Activated naive CD4-positive, alpha-beta T cell treated with anti-CD3 and anti-CD28 coated beads for 36 hours (primary cell): ENCODE measurements at regions not wholly inside any gene's neighbourhood (a gene's known extent, or its start where the extent isn't known, plus 50 kb on each side); places are given as distances from the start of the nearest gene placed in this dataset.
A peak's percentile ranks its signal among the peaks of the same experiment; 100 is the strongest.
"Not testable (repeated sequence)": the region's sequence is repeated elsewhere in the genome, so short reads cannot be mapped to it uniquely, and the experiment has no call there.

ENCODE experiments used
- CTCF ChIA-PET: fragments of 350-600 bp; sonication (Branson Sonifier 250); formaldehyde crosslinking; loops from one replicate; lab custom pipeline; 2021; ENCODE audit warnings: antibody characterized with exemption; lab: Charles Lee
- DNase-seq: peaks from one replicate; pipeline ENCODE4 v3.0.0-alpha.2; 2020
- H3K27ac Mint-ChIP-seq: one replicate; pipeline ENCODE4 v1.8.0; 2021; ENCODE audit warnings: mild to moderate bottlenecking, mixed read lengths
- H3K27me3 Mint-ChIP-seq: one replicate; pipeline ENCODE4 v1.8.0; 2021; ENCODE audit warnings: low read depth, mixed read lengths
- H3K36me3 Mint-ChIP-seq: one replicate; pipeline ENCODE4 v1.8.0; 2021; ENCODE audit warnings: low read depth, mixed read lengths
- H3K4me1 Mint-ChIP-seq: one replicate; pipeline ENCODE4 v1.8.0; 2021; ENCODE audit warnings: low read depth, mixed read lengths
- H3K4me3 Mint-ChIP-seq: one replicate; pipeline ENCODE4 v1.8.0; 2021; ENCODE audit warnings: mild to moderate bottlenecking, moderate library complexity, mixed read lengths
- H3K9me3 Mint-ChIP-seq: one replicate; pipeline ENCODE4 v1.8.0; 2021; ENCODE audit warnings: mixed read lengths
- intact Hi-C: fragments of 100-400 bp; cut with micrococcal nuclease; formaldehyde crosslinking; loops from one replicate; pipeline ENCODE4 v1.15.1; 2023

DNA sequence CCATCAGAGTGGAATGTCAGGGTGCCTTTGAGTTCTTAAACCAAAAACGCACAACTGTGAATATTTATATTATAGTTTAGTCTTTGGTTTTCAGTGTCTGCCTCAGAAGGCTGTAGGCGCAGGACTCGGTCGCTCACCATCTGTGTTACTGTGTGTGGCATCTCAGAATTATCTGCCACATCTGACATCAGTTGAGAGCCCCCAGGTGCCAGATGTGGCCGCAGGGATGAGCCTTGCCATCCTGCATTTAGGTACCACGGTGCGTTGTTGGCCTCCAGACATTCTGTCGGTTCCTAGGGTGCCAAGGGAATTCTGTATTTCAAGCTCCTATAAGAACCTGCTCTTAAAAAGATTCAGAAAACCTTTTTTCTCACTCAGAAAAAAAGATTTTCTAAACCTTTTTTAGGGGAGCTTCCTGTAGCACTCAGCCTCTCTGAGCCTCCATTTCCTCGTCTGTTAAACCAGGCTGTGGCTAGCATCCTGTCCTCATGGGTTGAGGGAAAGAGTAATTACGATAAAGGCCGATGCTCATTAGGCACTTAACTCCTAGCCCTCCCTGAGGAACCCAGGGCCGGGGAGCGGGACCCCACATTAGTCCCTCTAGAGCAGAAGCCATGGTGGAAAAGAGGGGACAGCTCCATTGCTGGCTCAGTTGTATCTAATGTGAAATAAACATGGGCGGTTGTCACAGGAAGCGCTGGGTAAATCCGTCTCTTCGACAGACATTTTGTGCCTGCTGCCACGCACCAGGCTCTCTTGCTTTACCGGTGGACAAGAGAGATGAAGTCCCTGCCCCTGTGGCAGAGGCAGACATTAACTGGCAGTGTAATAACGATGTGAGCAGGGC, 70.2 kb upstream of the MORC3 start:
- Mint-ChIP-seq H3K4me3 (no peak overlapping the region), H3K9me3 (no peaks in the 10 kb centered on the region), H3K27me3 (no peaks in the 10 kb centered on the region), H3K4me1 (peaks cover 20% of the 10 kb centered on the region), H3K36me3 (peaks cover 34% of the 10 kb centered on the region), H3K27ac (no peak overlapping the region)
- intact Hi-C loops, result no loop called here
- CTCF ChIA-PET, result no interaction called here
- DNase-seq, result no peak

DNA sequence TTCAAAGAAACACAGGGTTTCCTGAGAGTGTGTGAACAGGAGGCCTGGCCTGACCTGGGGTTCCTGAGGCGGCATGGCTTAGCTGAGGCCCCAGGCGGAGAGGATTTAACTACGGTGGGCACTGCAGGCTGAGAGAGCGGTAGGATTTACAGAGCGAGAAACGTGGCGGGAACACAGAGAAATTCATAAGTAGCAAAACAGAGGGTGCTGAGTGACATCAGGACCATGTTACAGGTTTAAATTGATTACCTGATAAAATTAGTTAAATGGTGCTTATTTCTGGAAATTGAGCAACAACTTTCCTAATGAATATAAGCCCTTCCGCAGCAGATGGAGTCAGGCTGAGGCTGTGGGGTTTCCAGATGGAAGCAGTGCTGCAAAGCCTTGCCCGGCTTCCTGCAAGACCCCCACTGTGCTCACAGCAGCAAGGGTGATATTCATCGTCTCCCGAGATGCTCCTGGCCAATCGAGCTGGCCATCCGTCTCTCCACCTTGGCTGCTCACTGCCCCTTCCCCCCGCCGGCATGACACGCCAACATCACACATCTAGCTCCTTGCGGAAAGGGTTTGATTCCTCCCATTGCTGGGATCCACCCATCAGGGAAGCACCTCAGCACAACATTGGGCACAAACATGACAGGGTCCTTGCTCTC, 69.4 kb upstream of the MORC3 start:
- Mint-ChIP-seq H3K4me3 (no peak overlapping the region), H3K4me1 (peaks cover 22% of the 10 kb centered on the region), H3K27ac (no peak overlapping the region), H3K9me3 (no peaks in the 10 kb centered on the region), H3K36me3 (peaks cover 36% of the 10 kb centered on the region), H3K27me3 (no peaks in the 10 kb centered on the region)
- intact Hi-C loops, result no loop called here
- CTCF ChIA-PET, result no interaction called here
- no peak for DNase-seq

DNA sequence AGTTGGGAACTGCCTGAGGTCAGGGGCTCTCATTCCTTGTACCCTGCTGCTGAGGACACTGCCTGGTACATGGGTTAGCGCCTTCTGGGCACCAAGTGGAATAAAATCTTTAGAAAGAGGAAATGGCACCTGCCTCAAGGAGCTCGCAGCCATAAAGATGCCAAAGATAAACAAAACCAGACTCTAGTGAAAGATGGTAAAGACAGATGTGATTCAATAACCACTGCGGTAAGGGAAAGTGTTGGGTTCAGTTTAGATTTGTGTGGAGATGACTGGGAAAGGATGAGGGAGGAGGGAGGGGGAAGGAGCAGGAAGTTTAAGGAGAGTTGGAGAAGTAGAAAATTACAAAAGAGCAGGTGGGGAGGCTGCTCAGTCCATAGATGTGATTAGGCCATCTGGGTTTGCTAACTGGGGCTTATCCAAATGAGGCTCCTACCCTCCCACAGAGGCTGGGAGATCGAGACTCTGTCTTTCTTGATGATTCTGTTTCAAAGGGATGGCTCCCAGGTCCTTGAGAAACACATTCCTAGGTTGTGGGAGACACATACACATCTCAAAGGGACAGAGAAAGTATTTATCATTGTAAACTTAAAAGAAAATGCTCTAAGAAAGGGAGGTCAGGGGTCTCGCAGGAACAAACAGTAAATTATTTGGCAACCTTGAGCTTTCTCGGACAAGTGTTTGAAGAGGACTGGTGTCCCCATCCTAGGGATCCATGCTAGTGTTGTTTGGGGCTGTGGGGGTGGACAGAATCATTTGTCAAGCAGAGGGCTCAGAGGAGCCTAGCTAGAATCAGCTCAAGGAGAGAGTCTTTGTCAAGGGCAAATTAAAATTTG, 65.7 kb upstream of the MORC3 start:
- Mint-ChIP-seq H3K4me3 (no peak overlapping the region), H3K36me3 (peaks cover 35% of the 10 kb centered on the region), H3K27ac (no peak overlapping the region), H3K4me1 (peaks cover 19% of the 10 kb centered on the region), H3K27me3 (no peaks in the 10 kb centered on the region), H3K9me3 (no peaks in the 10 kb centered on the region)
- no peak for DNase-seq
- intact Hi-C loops, result no loop called here
- CTCF ChIA-PET, result interaction anchor here (0.6 kb wide), 1 partner anchor 20 kb away, joined by 5 read pairs; no protein-coding TSS in a partner anchor

DNA sequence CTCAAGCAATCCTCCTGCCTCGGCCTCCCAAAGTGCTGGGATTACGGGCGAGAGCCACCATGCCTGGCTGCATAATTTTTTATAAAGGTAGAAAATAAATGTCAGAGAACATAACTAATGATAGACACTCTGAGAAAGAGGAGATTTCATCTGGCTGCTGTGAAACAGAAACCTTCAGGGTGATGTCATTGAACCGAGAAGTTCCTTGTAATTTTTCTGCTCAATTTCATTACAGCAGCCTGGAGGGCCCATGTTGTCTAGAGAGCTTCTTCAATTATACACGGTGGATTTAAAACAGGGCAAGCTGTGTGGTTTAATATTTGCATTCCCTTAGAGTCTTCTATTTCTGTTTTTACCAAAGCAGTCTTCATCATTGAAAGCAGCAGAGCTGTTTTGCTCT, 64.3 kb upstream of the MORC3 start:
- CTCF ChIA-PET, result interaction anchor here (0.6 kb wide), 1 partner anchor 117 kb away, joined by 3 read pairs; no protein-coding TSS in a partner anchor

DNA sequence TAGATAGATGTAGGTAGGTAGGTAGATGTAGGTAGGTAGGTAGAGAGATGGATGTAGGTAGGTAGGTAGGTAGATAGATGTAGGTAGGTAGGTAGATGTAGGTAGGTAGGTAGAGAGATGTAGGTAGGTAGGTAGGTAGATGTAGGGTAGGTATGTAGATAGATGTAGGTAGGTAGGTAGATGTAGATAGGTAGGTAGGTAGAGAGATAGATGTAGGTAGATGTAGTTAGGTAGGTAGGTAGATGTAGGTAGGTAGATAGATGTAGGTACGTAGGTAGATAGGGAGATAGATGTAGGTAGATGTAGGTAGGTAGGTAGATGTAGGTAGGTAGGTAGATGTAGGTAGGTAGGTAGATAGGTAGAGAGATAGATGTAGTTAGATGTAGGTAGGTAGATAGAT, 62.3 kb upstream of the MORC3 start:
- no peak for DNase-seq
- no peak overlapping the region for H3K4me3 Mint-ChIP-seq
- no peaks in the 10 kb centered on the region for H3K27me3 Mint-ChIP-seq
- no peaks in the 10 kb centered on the region for H3K9me3 Mint-ChIP-seq
- peaks cover 26% of the 10 kb centered on the region for H3K4me1 Mint-ChIP-seq
- CTCF ChIA-PET, result no interaction called here
- intact Hi-C loops, result no loop called here
- peaks cover 26% of the 10 kb centered on the region for H3K36me3 Mint-ChIP-seq
- no peak overlapping the region for H3K27ac Mint-ChIP-seq

More for the DNA sequence above, 64.3 kb upstream of the MORC3 start:
- Mint-ChIP-seq H3K27me3 (no peaks in the 10 kb centered on the region), H3K4me1 (peaks cover 24% of the 10 kb centered on the region), H3K4me3 (no peak overlapping the region), H3K9me3 (no peaks in the 10 kb centered on the region), H3K27ac (no peak overlapping the region), H3K36me3 (peaks cover 31% of the 10 kb centered on the region)
- no peak for DNase-seq
- intact Hi-C loops, result no loop called here

DNA sequence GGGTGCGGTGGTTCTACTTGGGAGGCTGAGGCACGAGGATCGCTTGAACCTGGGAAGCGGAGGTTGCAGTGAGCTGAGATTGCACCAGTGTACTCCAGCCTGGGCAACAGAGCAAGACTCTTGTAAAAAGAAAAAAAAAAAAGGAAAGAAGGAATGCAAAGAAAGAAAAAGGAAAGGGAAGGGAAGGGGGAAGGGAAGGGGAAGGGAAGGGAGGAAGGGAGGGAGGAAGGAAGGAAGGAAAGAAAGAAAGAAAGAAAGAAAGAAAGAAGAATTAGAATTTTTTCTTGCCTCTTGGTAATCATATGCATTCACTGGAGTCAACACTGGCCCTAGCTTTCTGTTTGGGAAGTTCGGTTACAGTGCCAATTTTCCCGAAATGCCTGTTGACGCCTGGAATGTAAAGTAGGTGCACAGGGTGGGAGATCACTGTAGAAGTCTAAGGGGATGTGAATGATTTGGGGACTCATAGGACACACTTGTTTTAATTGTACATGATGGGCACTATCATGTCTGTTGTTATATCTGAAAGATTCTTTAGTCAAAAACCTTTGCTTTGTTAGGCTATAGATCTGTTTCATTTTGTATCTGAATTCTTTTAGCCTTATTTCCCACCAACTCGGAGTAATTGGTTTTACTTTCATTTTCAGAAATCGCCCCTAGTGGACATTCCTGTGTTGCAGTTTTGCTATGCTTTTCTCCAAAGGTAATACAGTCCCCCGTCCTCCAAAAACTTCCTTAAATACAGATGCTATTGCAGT, 59.8 kb upstream of the MORC3 start:
- no peaks in the 10 kb centered on the region for H3K27me3 Mint-ChIP-seq
- H3K27ac Mint-ChIP-seq, result peak overlapping the region; percentile 59
- H3K4me1 Mint-ChIP-seq, result peaks cover 16% of the 10 kb centered on the region
- H3K9me3 Mint-ChIP-seq, result no peaks in the 10 kb centered on the region
- intact Hi-C loops, result loop anchor here (2.0 kb wide), 1 partner anchor 29 kb away; no protein-coding TSS in a partner anchor
- CTCF ChIA-PET, result interaction anchor here (0.6 to 1.3 kb wide), 10 partner anchors 17 to 116 kb away, joined by 3 to 6 read pairs (median 4); no protein-coding TSS in a partner anchor
- H3K4me3 Mint-ChIP-seq, result peak overlapping the region; percentile 51
- peaks cover 10% of the 10 kb centered on the region for H3K36me3 Mint-ChIP-seq
- peak; percentile 47 for DNase-seq

DNA sequence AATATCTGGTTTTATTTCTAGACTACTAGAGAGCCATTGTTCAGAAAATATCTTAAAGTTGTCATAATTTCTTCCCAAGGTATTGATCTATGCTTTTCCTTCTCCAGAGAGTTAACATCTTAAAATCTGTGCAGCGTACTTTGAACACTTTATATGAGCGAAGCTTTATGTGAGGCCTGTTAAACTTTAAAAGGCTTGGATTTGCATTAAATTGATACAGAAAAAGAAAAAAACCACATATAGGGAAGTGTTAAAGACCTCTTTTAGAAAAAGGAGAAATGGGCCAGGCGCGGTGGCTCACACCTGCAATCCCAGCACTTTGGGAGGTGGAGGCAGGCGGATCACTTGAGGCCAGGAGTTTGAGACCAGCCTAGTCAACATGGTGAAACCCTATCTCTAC, 59.2 kb upstream of the MORC3 start:
- Mint-ChIP-seq H3K9me3 (no peaks in the 10 kb centered on the region), H3K4me3 (no peak overlapping the region), H3K36me3 (peaks cover 10% of the 10 kb centered on the region), H3K27ac (no peak overlapping the region), H3K27me3 (no peaks in the 10 kb centered on the region), H3K4me1 (peaks cover 12% of the 10 kb centered on the region)
- no peak for DNase-seq
- intact Hi-C loops, result loop anchor here (2.0 kb wide), 1 partner anchor 28 kb away; no protein-coding TSS in a partner anchor
- CTCF ChIA-PET, result interaction anchor here (0.7 to 1.2 kb wide), 3 partner anchors 18 to 116 kb away, joined by 3 to 6 read pairs (median 5); no protein-coding TSS in a partner anchor

DNA sequence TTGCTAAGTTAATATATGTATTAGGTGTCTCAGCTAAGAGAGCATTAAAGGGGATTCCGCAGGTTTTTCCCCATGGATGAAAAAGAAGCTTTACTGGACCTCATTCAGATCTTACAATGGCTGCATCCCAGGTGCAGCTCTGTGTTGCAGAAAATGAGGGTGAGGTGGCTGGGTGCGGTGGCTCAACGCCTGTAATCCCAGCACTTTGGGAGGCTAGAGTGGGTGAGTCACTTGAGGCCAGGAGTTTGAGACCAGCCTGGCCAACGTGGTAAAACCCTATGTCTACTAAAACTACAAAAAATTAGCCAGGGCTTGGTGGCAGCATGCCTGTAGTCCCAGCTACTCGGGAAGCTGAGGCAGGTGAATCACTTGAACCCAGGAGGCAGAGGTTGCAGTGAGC, 58.5 kb upstream of the MORC3 start:
- Mint-ChIP-seq H3K27ac (no peak overlapping the region), H3K27me3 (no peaks in the 10 kb centered on the region), H3K4me3 (no peak overlapping the region), H3K4me1 (peaks cover 12% of the 10 kb centered on the region), H3K36me3 (peaks cover 9% of the 10 kb centered on the region), H3K9me3 (no peaks in the 10 kb centered on the region)
- CTCF ChIA-PET, result interaction anchor here (0.6 to 1.2 kb wide), 3 partner anchors 69 to 133 kb away, joined by 4 to 5 read pairs (median 5); no protein-coding TSS in a partner anchor
- intact Hi-C loops, result loop anchor here (2.0 kb wide), 1 partner anchor 27 kb away; no protein-coding TSS in a partner anchor
- no peak for DNase-seq

DNA sequence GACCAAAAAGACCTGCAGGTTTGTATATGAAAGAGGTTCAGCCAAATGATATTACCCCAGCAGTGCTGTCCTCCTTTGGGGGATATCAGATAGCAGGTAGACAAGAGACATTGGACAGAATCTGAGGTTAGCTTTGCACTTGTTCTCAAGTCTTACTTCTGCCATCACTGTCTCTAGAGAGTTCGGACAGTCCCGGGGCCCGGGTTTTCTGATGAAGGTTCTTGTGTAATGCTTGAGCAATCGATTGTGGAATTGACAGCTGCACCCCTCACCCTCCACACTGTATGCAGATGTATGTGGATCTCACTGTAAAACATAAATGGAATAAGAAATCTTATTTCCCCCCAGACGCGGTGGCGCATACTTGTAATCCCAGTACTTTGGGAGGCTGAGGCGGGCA, 56.2 kb upstream of the MORC3 start:
- no peaks in the 10 kb centered on the region for H3K9me3 Mint-ChIP-seq
- peaks cover 11% of the 10 kb centered on the region for H3K36me3 Mint-ChIP-seq
- H3K27me3 Mint-ChIP-seq, result no peaks in the 10 kb centered on the region
- H3K4me1 Mint-ChIP-seq, result peaks cover 12% of the 10 kb centered on the region
- no peak overlapping the region for H3K4me3 Mint-ChIP-seq
- intact Hi-C loops, result no loop called here
- no peak for DNase-seq
- CTCF ChIA-PET, result interaction anchor here (0.6 to 0.8 kb wide), 2 partner anchors 91 to 360 kb away, joined by 4 read pairs; no protein-coding TSS in a partner anchor
- H3K27ac Mint-ChIP-seq, result no peak overlapping the region

DNA sequence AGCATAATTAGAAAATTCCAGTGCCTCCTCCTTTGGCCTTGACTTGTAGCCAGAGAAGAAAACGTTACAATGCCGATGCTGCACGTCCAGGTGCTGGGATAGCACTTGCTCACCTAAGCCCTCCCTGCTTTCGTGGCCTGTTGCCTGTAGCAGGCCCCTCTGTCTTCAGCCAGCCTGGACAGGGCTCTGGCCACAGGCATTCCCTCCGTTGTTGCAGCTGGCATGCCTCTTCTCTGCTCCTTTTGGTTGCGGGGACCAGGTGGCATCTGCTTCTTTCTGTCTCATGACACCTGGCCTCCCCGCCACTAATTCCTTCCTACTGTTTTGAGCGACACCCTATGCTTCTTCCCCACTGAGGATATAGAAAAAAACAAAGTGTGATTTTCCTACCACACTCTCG, 54.6 kb upstream of the MORC3 start:
- H3K36me3 Mint-ChIP-seq, result peaks cover 11% of the 10 kb centered on the region
- intact Hi-C loops, result no loop called here
- no peak for DNase-seq
- no peaks in the 10 kb centered on the region for H3K9me3 Mint-ChIP-seq
- H3K27me3 Mint-ChIP-seq, result no peaks in the 10 kb centered on the region
- H3K4me3 Mint-ChIP-seq, result no peak overlapping the region
- no peak overlapping the region for H3K27ac Mint-ChIP-seq
- CTCF ChIA-PET, result interaction anchor here (1.2 kb wide), 1 partner anchor 65 kb away, joined by 3 read pairs; no protein-coding TSS in a partner anchor
- H3K4me1 Mint-ChIP-seq, result peaks cover 4% of the 10 kb centered on the region

DNA sequence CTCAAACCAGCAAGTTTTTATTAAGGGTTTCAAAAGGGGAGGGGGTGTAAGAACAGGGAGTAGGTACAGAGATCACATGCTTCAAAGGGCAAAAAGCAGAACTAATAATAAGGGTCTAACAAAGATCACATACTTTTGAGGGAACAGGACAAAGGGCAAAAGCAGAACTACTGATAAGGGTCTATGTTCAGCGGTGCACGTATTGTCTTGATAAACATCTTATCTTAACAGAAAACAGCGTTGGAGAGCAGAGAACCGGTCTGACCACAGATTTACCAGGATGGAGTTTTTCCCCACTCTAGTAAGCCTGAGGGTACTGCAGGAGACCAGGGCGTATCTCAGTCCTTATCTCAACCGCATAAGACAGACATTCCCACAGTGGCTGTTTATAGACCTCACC, 52.2 kb upstream of the MORC3 start:
- peaks cover 15% of the 10 kb centered on the region for H3K36me3 Mint-ChIP-seq
- H3K4me1 Mint-ChIP-seq, DNase-seq, H3K27ac Mint-ChIP-seq, H3K27me3 Mint-ChIP-seq, CTCF ChIA-PET, intact Hi-C loops, H3K4me3 Mint-ChIP-seq, H3K9me3 Mint-ChIP-seq: not testable (repeated sequence)
